ENCODE measurements at regions not wholly inside any gene's neighbourhood (a gene's known extent, or its start where the extent isn't known, plus 50 kb on each side); places are given as distances from the start of the nearest gene placed in this dataset.

DNA sequence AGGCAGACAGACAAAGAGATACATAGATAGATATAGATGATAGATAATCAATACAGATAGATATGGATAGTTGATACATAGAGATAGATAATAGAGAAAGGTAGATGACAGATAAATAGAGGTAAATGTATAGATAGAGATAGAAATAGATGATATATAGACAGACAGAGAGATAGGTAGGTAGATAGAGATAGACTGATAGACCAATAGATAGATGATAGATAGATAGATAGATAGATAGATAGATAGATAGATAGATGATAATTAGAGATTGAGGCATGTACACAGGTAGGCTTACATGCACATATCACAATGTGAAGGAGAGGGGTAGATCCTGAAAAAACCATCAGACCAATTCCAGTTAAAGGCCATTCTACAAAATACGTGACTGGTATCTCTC lies 724.7 kb downstream of the GALR1 start:
- no peak for DNase-seq (ENCODE audit: low read depth)
- Histone ChIP-seq H3K27me3 (replicated peaks; ENCODE audit: control insufficient read depth, insufficient read depth, low read length) (no peaks in the 10 kb centered on the region), H3K36me3 (ENCODE audit: control insufficient read depth, insufficient read depth, low read length, severe bottlenecking) (no peaks in the 10 kb centered on the region), H3K9ac (ENCODE audit: low read length) (no peak overlapping the region), H3K9me3 (ENCODE audit: control insufficient read depth, low read length) (no peaks in the 10 kb centered on the region), H3K4me3 (ENCODE audit: low read length) (no peak overlapping the region), H3K4me1 (ENCODE audit: control insufficient read depth, insufficient read depth, low read length) (no peaks in the 10 kb centered on the region)

DNA sequence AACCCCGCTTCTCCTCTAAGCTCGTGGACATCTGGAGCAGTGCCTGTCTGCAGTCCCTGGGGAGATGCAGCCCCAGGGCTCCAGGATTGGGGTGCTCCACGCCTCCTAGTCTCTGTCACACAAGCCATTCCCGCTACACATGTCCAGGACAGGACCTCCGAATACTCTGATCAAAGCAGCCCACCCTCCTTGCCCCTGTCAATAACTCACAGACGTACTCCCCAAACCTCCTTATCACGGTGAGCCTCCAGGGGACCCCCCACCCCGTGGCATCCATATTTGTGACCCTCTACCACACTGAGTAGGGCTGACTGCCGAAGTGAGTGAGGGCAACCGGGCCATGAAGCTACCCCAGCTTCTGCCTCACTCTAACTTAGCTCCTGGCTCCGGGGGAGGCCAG lies 727.7 kb downstream of the GALR1 start:
- Histone ChIP-seq H3K9me3 (ENCODE audit: control insufficient read depth, low read length) (no peaks in the 10 kb centered on the region), H3K4me3 (ENCODE audit: low read length) (no peak overlapping the region), H3K36me3 (ENCODE audit: control insufficient read depth, insufficient read depth, low read length, severe bottlenecking) (no peaks in the 10 kb centered on the region), H3K4me1 (ENCODE audit: control insufficient read depth, insufficient read depth, low read length) (no peaks in the 10 kb centered on the region), H3K27me3 (replicated peaks; ENCODE audit: control insufficient read depth, insufficient read depth, low read length) (no peaks in the 10 kb centered on the region), H3K9ac (ENCODE audit: low read length) (no peak overlapping the region)
- no peak for DNase-seq (ENCODE audit: low read depth)

DNA sequence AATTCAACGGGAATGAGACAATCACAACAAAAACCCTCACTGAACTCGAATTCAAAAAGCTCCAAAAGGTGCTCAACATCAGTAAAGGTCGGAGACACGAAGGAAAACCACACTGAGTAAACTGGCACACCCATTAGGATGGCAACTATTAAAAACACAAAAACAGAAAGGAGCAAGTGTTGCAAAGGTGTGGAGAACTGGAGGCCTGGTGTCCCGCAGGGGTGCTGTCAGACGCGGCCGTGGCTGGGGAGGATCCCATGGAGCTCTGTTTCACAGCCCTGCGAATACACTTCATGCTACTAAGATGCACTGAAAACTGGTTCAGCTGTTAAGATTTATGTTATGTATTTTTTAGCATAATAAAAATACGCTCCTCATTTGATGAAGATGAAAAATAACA lies 730.6 kb downstream of the GALR1 start:
- H3K27me3 ChIP-seq (replicated peaks; ENCODE audit: control insufficient read depth, insufficient read depth, low read length) = no peaks in the 10 kb centered on the region
- no peak for DNase-seq (ENCODE audit: low read depth)

DNA sequence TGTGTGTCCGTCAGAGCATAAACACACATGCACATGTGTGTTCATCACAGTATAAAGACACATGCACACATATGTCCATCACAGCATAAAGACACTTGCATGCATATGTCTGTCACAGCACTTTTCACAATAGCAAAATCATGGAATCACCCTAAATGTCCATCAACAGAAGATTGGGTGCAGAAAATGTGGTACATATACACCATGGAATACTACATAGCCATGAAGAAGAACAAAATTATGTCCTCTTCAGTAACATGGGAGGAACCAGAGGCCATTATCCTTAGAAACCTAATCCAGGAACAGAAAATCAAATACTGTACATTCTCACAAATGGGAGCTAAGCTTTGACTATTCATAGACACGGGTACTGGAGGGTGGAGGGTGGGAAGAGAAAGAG lies 732.2 kb downstream of the GALR1 start:
- H3K36me3 ChIP-seq (ENCODE audit: control insufficient read depth, insufficient read depth, low read length, severe bottlenecking) = no peaks in the 10 kb centered on the region
- no peaks in the 10 kb centered on the region for H3K4me1 ChIP-seq (ENCODE audit: control insufficient read depth, insufficient read depth, low read length)
- H3K9ac ChIP-seq (ENCODE audit: low read length) = no peak overlapping the region
- no peaks in the 10 kb centered on the region for H3K27me3 ChIP-seq (replicated peaks; ENCODE audit: control insufficient read depth, insufficient read depth, low read length)
- no peak for DNase-seq (ENCODE audit: low read depth)
- no peak overlapping the region for H3K4me3 ChIP-seq (ENCODE audit: low read length)
- H3K9me3 ChIP-seq (ENCODE audit: control insufficient read depth, low read length) = no peaks in the 10 kb centered on the region

More for the DNA sequence above, 730.6 kb downstream of the GALR1 start:
- H3K9ac ChIP-seq (ENCODE audit: low read length) = no peak overlapping the region
- H3K4me3 ChIP-seq (ENCODE audit: low read length) = no peak overlapping the region
- H3K4me1 ChIP-seq (ENCODE audit: control insufficient read depth, insufficient read depth, low read length) = no peaks in the 10 kb centered on the region
- no peaks in the 10 kb centered on the region for H3K36me3 ChIP-seq (ENCODE audit: control insufficient read depth, insufficient read depth, low read length, severe bottlenecking)
- H3K9me3 ChIP-seq (ENCODE audit: control insufficient read depth, low read length) = no peaks in the 10 kb centered on the region

DNA sequence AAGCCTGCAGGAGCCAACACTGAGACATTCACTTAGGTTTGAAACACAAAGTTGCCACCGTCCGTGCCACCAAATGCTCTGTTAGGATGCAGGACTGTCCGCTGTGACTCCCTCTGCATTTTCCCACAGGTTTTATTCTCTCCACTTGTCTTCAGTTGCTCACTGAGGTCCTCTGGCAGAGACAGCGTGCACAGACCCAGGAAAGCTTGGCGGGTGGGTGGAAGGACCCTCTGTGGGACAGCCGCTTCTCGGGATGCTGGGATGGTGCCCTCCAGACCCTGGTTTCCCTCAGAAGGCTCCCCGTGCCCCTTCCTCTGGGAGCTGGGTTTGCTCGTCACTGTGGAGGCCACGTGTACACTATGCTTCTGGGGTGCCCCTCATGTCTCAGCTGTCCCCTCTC lies 733.6 kb downstream of the GALR1 start:
- Histone ChIP-seq H3K4me3 (ENCODE audit: low read length) (no peak overlapping the region), H3K9me3 (ENCODE audit: control insufficient read depth, low read length) (no peaks in the 10 kb centered on the region), H3K36me3 (ENCODE audit: control insufficient read depth, insufficient read depth, low read length, severe bottlenecking) (no peaks in the 10 kb centered on the region), H3K4me1 (ENCODE audit: control insufficient read depth, insufficient read depth, low read length) (no peaks in the 10 kb centered on the region), H3K27me3 (replicated peaks; ENCODE audit: control insufficient read depth, insufficient read depth, low read length) (no peaks in the 10 kb centered on the region), H3K9ac (ENCODE audit: low read length) (no peak overlapping the region)
- no peak for DNase-seq (ENCODE audit: low read depth)

DNA sequence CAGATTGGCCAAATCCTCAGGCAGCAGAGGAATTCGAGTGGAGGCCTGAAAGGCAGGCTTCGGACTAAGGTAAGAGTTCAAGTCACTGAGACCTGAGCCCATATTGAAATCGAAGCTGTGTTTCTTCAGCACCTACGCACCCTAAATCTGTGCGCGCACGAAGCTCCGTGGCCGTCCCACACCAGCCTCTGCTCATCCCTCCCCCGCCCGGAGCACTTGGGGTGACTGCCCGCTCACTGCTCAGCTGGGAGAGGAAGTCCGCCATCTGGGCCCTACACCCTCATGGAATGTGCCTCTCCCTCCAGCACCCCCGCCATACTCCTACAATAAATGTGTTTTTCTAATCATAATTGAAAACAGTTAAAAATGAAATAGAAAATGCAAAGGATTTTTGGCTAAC lies 734.5 kb downstream of the GALR1 start:
- DNase-seq (ENCODE audit: low read depth) = no peak

DNA sequence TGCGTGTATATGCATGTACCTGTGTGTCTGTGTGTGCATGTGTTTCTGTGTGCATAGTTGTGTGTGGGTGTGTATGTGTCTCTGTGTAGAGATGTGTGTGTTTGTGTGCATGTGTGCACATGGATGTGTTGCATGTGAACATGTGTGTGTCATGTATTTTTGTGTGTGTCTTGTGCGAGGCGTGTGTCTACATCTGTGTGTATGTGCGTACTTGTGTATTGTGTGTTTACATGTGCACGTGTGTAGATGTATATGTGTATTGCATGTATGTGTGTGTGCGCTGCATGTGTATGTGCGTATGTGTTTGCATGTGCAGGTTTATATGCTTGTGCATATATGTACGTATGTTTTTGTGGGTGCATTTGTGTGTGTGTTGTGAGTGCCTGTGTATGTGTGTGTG lies 735.2 kb downstream of the GALR1 start:
- Histone ChIP-seq H3K36me3 (ENCODE audit: control insufficient read depth, insufficient read depth, low read length, severe bottlenecking) (no peaks in the 10 kb centered on the region), H3K9ac (ENCODE audit: low read length) (no peak overlapping the region), H3K4me3 (ENCODE audit: low read length) (no peak overlapping the region), H3K9me3 (ENCODE audit: control insufficient read depth, low read length) (no peaks in the 10 kb centered on the region), H3K4me1 (ENCODE audit: control insufficient read depth, insufficient read depth, low read length) (no peaks in the 10 kb centered on the region), H3K27me3 (replicated peaks; ENCODE audit: control insufficient read depth, insufficient read depth, low read length) (no peaks in the 10 kb centered on the region)
- no peak for DNase-seq (ENCODE audit: low read depth)

More for the DNA sequence above, 734.5 kb downstream of the GALR1 start:
- Histone ChIP-seq H3K36me3 (ENCODE audit: control insufficient read depth, insufficient read depth, low read length, severe bottlenecking) (no peaks in the 10 kb centered on the region), H3K4me3 (ENCODE audit: low read length) (no peak overlapping the region), H3K27me3 (replicated peaks; ENCODE audit: control insufficient read depth, insufficient read depth, low read length) (no peaks in the 10 kb centered on the region), H3K9ac (ENCODE audit: low read length) (no peak overlapping the region), H3K9me3 (ENCODE audit: control insufficient read depth, low read length) (no peaks in the 10 kb centered on the region), H3K4me1 (ENCODE audit: control insufficient read depth, insufficient read depth, low read length) (no peaks in the 10 kb centered on the region)

DNA sequence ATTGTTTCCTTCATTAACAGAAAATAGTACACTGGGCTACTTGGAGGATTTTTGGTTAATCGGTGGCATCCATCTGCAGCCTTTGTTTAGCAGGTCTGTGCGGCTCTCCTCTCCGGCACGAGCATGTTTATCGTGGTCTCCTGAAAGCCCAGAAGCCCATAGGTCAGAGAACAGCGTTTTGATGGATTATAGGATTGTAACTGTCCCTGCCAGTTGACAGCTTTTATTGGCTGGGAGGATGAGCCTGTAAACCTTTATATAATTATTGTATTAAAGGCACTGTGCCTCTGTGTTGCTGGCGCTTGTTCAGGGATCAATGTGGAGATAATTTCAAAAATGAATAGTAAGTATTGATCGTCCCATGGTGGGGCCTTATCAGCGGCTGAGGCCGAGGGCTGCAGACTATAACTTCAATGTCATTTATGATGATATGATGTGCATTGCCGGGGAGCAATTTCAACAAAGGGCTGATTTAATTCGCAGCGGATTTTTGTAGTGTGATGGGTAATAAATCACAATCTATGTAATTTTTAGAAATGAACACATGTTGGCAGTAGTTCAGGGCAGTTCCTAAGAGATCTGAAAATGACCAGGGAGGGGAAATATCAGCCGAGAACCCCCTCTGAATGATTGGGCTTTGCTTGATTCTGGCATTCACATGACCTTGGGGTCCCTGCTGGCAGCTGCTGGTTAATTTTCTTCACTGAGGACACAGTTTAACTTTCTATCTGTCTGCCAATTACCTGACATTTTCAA lies 736.1 kb downstream of the GALR1 start:
- no peak overlapping the region for H3K4me3 ChIP-seq (ENCODE audit: low read length)
- no peaks in the 10 kb centered on the region for H3K27me3 ChIP-seq (replicated peaks; ENCODE audit: control insufficient read depth, insufficient read depth, low read length)
- H3K9me3 ChIP-seq (ENCODE audit: control insufficient read depth, low read length) = no peaks in the 10 kb centered on the region
- DNase-seq (ENCODE audit: low read depth) = no peak
- no peaks in the 10 kb centered on the region for H3K4me1 ChIP-seq (ENCODE audit: control insufficient read depth, insufficient read depth, low read length)
- no peaks in the 10 kb centered on the region for H3K36me3 ChIP-seq (ENCODE audit: control insufficient read depth, insufficient read depth, low read length, severe bottlenecking)
- no peak overlapping the region for H3K9ac ChIP-seq (ENCODE audit: low read length)

DNA sequence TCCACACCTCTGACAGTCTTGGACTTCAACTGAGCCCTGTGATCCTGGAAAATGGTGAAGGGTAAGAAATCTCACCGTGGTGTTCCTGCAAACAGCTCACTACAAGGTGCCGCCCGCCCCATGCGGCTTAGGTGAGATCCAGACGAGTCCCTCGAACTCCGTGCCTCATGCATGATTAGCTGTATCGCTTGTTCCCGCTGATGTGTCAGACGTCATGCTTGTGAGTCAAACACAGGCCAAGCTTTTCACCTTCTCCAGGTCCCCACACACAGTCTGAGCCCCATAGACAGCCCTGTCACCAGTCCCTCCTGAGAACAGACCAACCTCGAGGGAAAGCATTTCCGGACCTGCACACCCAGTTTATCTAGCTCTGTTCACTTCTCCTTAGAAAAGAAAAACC lies 740.5 kb downstream of the GALR1 start:
- Histone ChIP-seq H3K4me1 (ENCODE audit: control insufficient read depth, insufficient read depth, low read length) (no peaks in the 10 kb centered on the region), H3K4me3 (ENCODE audit: low read length) (no peak overlapping the region), H3K27me3 (replicated peaks; ENCODE audit: control insufficient read depth, insufficient read depth, low read length) (no peaks in the 10 kb centered on the region), H3K36me3 (ENCODE audit: control insufficient read depth, insufficient read depth, low read length, severe bottlenecking) (no peaks in the 10 kb centered on the region), H3K9ac (ENCODE audit: low read length) (no peak overlapping the region), H3K9me3 (ENCODE audit: control insufficient read depth, low read length) (no peaks in the 10 kb centered on the region)
- DNase-seq (ENCODE audit: low read depth) = no peak

DNA sequence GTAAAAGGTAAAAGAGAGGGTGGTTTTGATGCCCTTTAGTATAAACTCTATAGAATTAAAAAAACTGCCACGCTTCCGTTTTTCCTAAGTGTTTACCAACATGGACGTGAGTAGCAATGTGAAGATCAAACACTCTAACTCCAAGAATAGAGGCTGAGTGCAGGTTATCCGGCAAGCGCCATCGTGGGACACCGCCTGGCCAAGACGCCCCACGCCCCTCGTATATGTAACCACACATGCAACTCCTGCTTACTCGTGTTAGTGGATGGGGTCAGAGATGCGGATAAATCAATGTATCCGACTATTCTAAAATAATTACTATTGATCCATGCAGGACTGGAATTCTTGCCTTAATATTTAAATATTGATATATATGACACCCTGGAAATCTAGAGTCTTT lies 741.3 kb downstream of the GALR1 start:
- DNase-seq (ENCODE audit: low read depth) = no peak
- no peak overlapping the region for H3K4me3 ChIP-seq (ENCODE audit: low read length)
- no peaks in the 10 kb centered on the region for H3K36me3 ChIP-seq (ENCODE audit: control insufficient read depth, insufficient read depth, low read length, severe bottlenecking)
- H3K9ac ChIP-seq (ENCODE audit: low read length) = no peak overlapping the region
- H3K4me1 ChIP-seq (ENCODE audit: control insufficient read depth, insufficient read depth, low read length) = no peaks in the 10 kb centered on the region
- H3K27me3 ChIP-seq (replicated peaks; ENCODE audit: control insufficient read depth, insufficient read depth, low read length) = no peaks in the 10 kb centered on the region
- H3K9me3 ChIP-seq (ENCODE audit: control insufficient read depth, low read length) = no peaks in the 10 kb centered on the region

DNA sequence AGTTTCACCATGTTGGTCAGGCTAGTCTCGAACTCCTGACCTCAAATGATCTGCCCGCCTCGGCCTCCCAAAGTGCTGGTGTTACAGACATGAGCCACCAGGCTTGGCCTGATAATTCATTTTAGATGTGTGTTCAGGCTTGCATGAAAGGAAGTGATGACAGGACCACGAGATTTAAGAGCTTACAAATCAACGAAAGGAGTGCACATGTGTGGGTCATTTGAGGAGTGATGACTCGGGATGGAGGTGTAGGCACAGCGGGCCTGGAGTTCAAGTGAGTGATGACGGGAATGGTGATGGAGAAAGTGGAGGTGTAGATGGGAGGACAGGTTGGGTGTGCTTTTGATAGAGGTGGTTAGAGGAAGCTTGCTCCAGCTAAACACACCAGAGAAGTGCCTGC lies 742.4 kb downstream of the GALR1 start:
- Histone ChIP-seq H3K4me3 (ENCODE audit: low read length) (no peak overlapping the region), H3K27me3 (replicated peaks; ENCODE audit: control insufficient read depth, insufficient read depth, low read length) (no peaks in the 10 kb centered on the region), H3K9me3 (ENCODE audit: control insufficient read depth, low read length) (no peaks in the 10 kb centered on the region), H3K36me3 (ENCODE audit: control insufficient read depth, insufficient read depth, low read length, severe bottlenecking) (no peaks in the 10 kb centered on the region), H3K4me1 (ENCODE audit: control insufficient read depth, insufficient read depth, low read length) (no peaks in the 10 kb centered on the region), H3K9ac (ENCODE audit: low read length) (no peak overlapping the region)
- DNase-seq (ENCODE audit: low read depth) = no peak
